ENCODE measurements at regions not wholly inside any gene's neighbourhood (a gene's known extent, or its start where the extent isn't known, plus 50 kb on each side); places are given as distances from the start of the nearest gene placed in this dataset.

GRCh38 chr3:59426821-59427565, 377.2 kb upstream of the CFAP20DC start:
- Histone ChIP-seq H3K4me1 (peaks cover 0 to 2% (median 1%) of the 10 kb centered on the region in 4 donors), H3K27ac (no peak overlapping the region), H3K36me3 (no peaks in the 10 kb centered on the region), H3K27me3 (no peaks in the 10 kb centered on the region), H3K9me3 (no peaks in the 10 kb centered on the region), H3K4me3 (no peak overlapping the region)
- ATAC-seq (ENCODE audit: low FRiP score in 2 of 2) (no peak), DNase-seq (no peak)
- WGBS, 2 donors = 63 to 72% methylated on average over 10 of the region's 10 CpGs
- TF ChIP-seq EP300 (IDR thresholded peaks at IDR 0.05) = no peak
- no peak for TF ChIP-seq POLR2AphosphoS5 (IDR thresholded peaks at IDR 0.05)
- no peak for TF ChIP-seq POLR2A (IDR thresholded peaks at IDR 0.05)
- TF ChIP-seq CTCF (IDR thresholded peaks at IDR 0.05) = no peak

GRCh38 chr3:59425942-59426341, 376.1 kb upstream of the CFAP20DC start:
- DNase-seq (no peak), ATAC-seq (ENCODE audit: low FRiP score in 2 of 2) (no peak)
- TF ChIP-seq POLR2A (IDR thresholded peaks at IDR 0.05) = no peak
- no peak for TF ChIP-seq EP300 (IDR thresholded peaks at IDR 0.05)
- TF ChIP-seq POLR2AphosphoS5 (IDR thresholded peaks at IDR 0.05) = no peak
- TF ChIP-seq CTCF (IDR thresholded peaks at IDR 0.05) = no peak
- no peaks in the 10 kb centered on the region for H3K36me3 ChIP-seq
- peaks cover 0 to 2% (median 1%) of the 10 kb centered on the region in 4 donors for H3K4me1 ChIP-seq
- no peak overlapping the region for H3K27ac ChIP-seq
- no peaks in the 10 kb centered on the region for H3K9me3 ChIP-seq
- H3K4me3 ChIP-seq = no peak overlapping the region
- no peaks in the 10 kb centered on the region for H3K27me3 ChIP-seq
- 79 to 98% methylated on average over 4 to 5 of the region's 5 CpGs for WGBS, 2 donors

GRCh38 chr3:59425371-59425770, 375.5 kb upstream of the CFAP20DC start:
- 61 to 67% methylated on average over 8 of the region's 8 CpGs for WGBS, 2 donors
- Histone ChIP-seq H3K9me3 (no peaks in the 10 kb centered on the region), H3K4me3 (no peak overlapping the region), H3K36me3 (no peaks in the 10 kb centered on the region), H3K27ac (no peak overlapping the region), H3K27me3 (no peaks in the 10 kb centered on the region), H3K4me1 (peaks cover 0 to 2% (median 1%) of the 10 kb centered on the region in 4 donors)
- TF ChIP-seq CTCF (IDR thresholded peaks at IDR 0.05) (no peak), POLR2A (IDR thresholded peaks at IDR 0.05) (no peak), POLR2AphosphoS5 (IDR thresholded peaks at IDR 0.05) (no peak), EP300 (IDR thresholded peaks at IDR 0.05) (no peak)
- peak in 1 of 2 donors; percentile 25 for ATAC-seq (ENCODE audit: low FRiP score in 2 of 2)
- DNase-seq = no peak

GRCh38 chr3:59424268-59425010, 374.6 kb upstream of the CFAP20DC start:
- DNase-seq (no peak), ATAC-seq (ENCODE audit: low FRiP score in 2 of 2) (peak in 1 of 2 donors; percentile 35)
- no peaks in the 10 kb centered on the region for H3K36me3 ChIP-seq
- H3K4me1 ChIP-seq = peaks cover 0 to 2% (median 1%) of the 10 kb centered on the region in 4 donors
- H3K9me3 ChIP-seq = no peaks in the 10 kb centered on the region
- WGBS, 2 donors = 74 to 79% methylated on average over 10 of the region's 10 CpGs
- no peak overlapping the region for H3K4me3 ChIP-seq
- TF ChIP-seq POLR2A (IDR thresholded peaks at IDR 0.05) (no peak), POLR2AphosphoS5 (IDR thresholded peaks at IDR 0.05) (no peak), EP300 (IDR thresholded peaks at IDR 0.05) (no peak), CTCF (IDR thresholded peaks at IDR 0.05) (no peak)
- H3K27me3 ChIP-seq = no peaks in the 10 kb centered on the region
- no peak overlapping the region for H3K27ac ChIP-seq
